Left lung (tissue), 4 donors: ENCODE measurements at regions not wholly inside any gene's neighbourhood (a gene's known extent, or its start where the extent isn't known, plus 50 kb on each side); places are given as distances from the start of the nearest gene placed in this dataset.

Source experiments
- ATAC-seq: fragments of 200-7000 bp; cut with Tn5 transposase; one replicate; pipeline ENCODE4 v1.9.1; 2020; ENCODE audit warnings: moderate library complexity
- DNase-seq, 4 donors: peaks; one replicate each; pipeline ENCODE4 v3.0.0-alpha.2; 2013 to 2020
- H3K27ac ChIP-seq, 2 donors: fragments of 200-600 bp; sonication (generic) in 1 of 2; one replicate each; pipeline versions ENCODE4 v1.5.0 to v1.8.0; 2020 to 2021
- H3K27me3 ChIP-seq, 2 donors: fragments of 200-600 bp; sonication (generic) in 1 of 2; one replicate each; pipeline versions ENCODE4 v1.5.0 to v1.8.0; 2020 to 2021
- H3K36me3 ChIP-seq, 2 donors: fragments of 200-600 bp; sonication (generic) in 1 of 2; one replicate each; pipeline versions ENCODE4 v1.5.0 to v1.8.0; 2020 to 2021
- H3K4me1 ChIP-seq, 2 donors: fragments of 200-600 bp; one replicate each; pipeline ENCODE4 v1.8.0; 2021
- H3K4me3 ChIP-seq, 2 donors: fragments of 200-600 bp; sonication (generic) in 1 of 2; one replicate each; pipeline versions ENCODE4 v1.5.0 to v1.8.0; 2020 to 2021; ENCODE audit warnings: mild to moderate bottlenecking in 1 of 2
- H3K9me3 ChIP-seq, 2 donors: fragments of 200-600 bp; sonication (generic) in 1 of 2; one replicate each; pipeline versions ENCODE4 v1.5.0 to v1.8.0; 2020 to 2021
- CTCF ChIP-seq, 2 donors: fragments of 200-600 bp; sonication (generic) in 1 of 2; IDR thresholded peaks; one replicate each; pipeline versions ENCODE4 v1.5.0 to v1.8.0; 2021; ENCODE audit warnings: antibody characterized with exemption in 2 of 2
- intact Hi-C, 2 donors: fragments of 100-400 bp; cut with DNase I; formaldehyde crosslinking; loops; one replicate each; pipeline versions ENCODE4 v1.11.2 to v1.14.2; 2022
- donor health status: DM: no; HTN: yes; CAD: no.
- donor health status: DM: no; HTN: no; CAD: no.

GRCh38 chr12:91852634-91853033, 293.0 kb downstream of the BTG1 start:
- Histone ChIP-seq H3K4me3 (no peak overlapping the region), H3K36me3 (no peaks in the 10 kb centered on the region), H3K27me3 (no peaks in the 10 kb centered on the region), H3K4me1 (peaks cover 0 to 11% of the 10 kb centered on the region in 2 donors), H3K27ac (no peak overlapping the region), H3K9me3 (no peaks in the 10 kb centered on the region)
- TF ChIP-seq CTCF (IDR thresholded peaks at IDR 0.05): no peak
- ATAC-seq (peak; percentile 37), DNase-seq (no peak)
- intact Hi-C loops: no loop called here

GRCh38 chr12:91851741-91852477, 293.7 kb downstream of the BTG1 start:
- TF ChIP-seq CTCF (IDR thresholded peaks at IDR 0.05): no peak
- Histone ChIP-seq H3K4me3 (no peak overlapping the region), H3K27ac (no peak overlapping the region), H3K36me3 (no peaks in the 10 kb centered on the region), H3K27me3 (no peaks in the 10 kb centered on the region), H3K4me1 (peaks cover 0 to 11% of the 10 kb centered on the region in 2 donors), H3K9me3 (no peaks in the 10 kb centered on the region)
- ATAC-seq (no peak), DNase-seq (no peak)
- intact Hi-C loops: no loop called here

- DNase-seq (no peak), ATAC-seq (no peak)
- Histone ChIP-seq H3K4me1 (no peaks in the 10 kb centered on the region), H3K4me3 (no peak overlapping the region), H3K27ac (no peak overlapping the region), H3K9me3 (peaks cover 0 to 3% of the 10 kb centered on the region in 2 donors), H3K27me3 (no peaks in the 10 kb centered on the region), H3K36me3 (no peaks in the 10 kb centered on the region)
- no peak for TF ChIP-seq CTCF (IDR thresholded peaks at IDR 0.05)
- intact Hi-C loops: no loop called here
Observed at GRCh38 chr12:91846466-91847055, 299.1 kb downstream of the BTG1 start.

GRCh38 chr12:91845365-91845764, 300.3 kb downstream of the BTG1 start:
- TF ChIP-seq CTCF (IDR thresholded peaks at IDR 0.05): no peak
- no peaks in the 10 kb centered on the region for H3K36me3 ChIP-seq
- peaks cover 0 to 3% of the 10 kb centered on the region in 2 donors for H3K9me3 ChIP-seq
- no peak overlapping the region for H3K4me3 ChIP-seq
- DNase-seq: no peak
- no peak overlapping the region for H3K27ac ChIP-seq
- no peaks in the 10 kb centered on the region for H3K27me3 ChIP-seq
- H3K4me1 ChIP-seq: no peaks in the 10 kb centered on the region
- ATAC-seq: no peak
- intact Hi-C loops: no loop called here

GRCh38 chr12:91841822-91842221, 303.8 kb downstream of the BTG1 start:
- H3K9me3 ChIP-seq: peaks cover 0 to 3% of the 10 kb centered on the region in 2 donors
- no peak overlapping the region for H3K27ac ChIP-seq
- no peaks in the 10 kb centered on the region for H3K27me3 ChIP-seq
- no peak for DNase-seq
- H3K36me3 ChIP-seq: no peaks in the 10 kb centered on the region
- no peak for ATAC-seq
- H3K4me3 ChIP-seq: no peak overlapping the region
- no peak for TF ChIP-seq CTCF (IDR thresholded peaks at IDR 0.05)
- H3K4me1 ChIP-seq: no peaks in the 10 kb centered on the region
- intact Hi-C loops: no loop called here
